ENCODE measurements at regions not wholly inside any gene's neighbourhood (a gene's known extent, or its start where the extent isn't known, plus 50 kb on each side); places are given as distances from the start of the nearest gene placed in this dataset.

DNA sequence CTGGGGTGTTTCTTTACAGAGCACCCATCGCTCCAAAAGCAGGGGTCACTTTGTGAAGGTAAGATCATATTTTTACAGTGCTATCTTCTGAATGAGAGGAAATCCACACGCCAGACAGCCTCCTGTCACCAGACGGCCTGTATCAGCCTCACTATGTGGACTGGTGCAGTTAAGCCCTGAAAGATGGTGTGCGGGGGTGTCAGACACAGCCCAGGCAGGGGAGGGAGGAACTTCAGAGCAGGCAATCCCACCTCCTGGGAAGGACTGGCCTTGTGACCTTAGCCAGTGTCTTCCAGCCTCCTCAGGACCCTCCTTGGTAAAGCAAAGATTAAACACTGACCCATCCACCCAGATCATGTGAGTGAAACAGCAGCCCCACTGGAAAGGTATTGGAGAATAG is 249.4 kb upstream of the CTAGE1 start:
- no peaks in the 10 kb centered on the region for H4K20me1 ChIP-seq (ENCODE audit: control insufficient read depth, insufficient read depth, low read depth, low read length)
- no peaks in the 10 kb centered on the region for H3K9me2 ChIP-seq (replicated peaks; ENCODE audit: control insufficient read depth, low read length)
- no peak overlapping the region for H3K4me3 ChIP-seq (ENCODE audit: low read length)
- no peaks in the 10 kb centered on the region for H3K27me3 ChIP-seq (ENCODE audit: control insufficient read depth, low read length)
- H3K4me1 ChIP-seq (ENCODE audit: control insufficient read depth, low read length), result no peaks in the 10 kb centered on the region
- no peak for TF ChIP-seq EZH2phosphoT487 (IDR thresholded peaks at IDR 0.05; ENCODE audit: borderline replicate concordance, low read length)
- TF ChIP-seq, protein P1, sequence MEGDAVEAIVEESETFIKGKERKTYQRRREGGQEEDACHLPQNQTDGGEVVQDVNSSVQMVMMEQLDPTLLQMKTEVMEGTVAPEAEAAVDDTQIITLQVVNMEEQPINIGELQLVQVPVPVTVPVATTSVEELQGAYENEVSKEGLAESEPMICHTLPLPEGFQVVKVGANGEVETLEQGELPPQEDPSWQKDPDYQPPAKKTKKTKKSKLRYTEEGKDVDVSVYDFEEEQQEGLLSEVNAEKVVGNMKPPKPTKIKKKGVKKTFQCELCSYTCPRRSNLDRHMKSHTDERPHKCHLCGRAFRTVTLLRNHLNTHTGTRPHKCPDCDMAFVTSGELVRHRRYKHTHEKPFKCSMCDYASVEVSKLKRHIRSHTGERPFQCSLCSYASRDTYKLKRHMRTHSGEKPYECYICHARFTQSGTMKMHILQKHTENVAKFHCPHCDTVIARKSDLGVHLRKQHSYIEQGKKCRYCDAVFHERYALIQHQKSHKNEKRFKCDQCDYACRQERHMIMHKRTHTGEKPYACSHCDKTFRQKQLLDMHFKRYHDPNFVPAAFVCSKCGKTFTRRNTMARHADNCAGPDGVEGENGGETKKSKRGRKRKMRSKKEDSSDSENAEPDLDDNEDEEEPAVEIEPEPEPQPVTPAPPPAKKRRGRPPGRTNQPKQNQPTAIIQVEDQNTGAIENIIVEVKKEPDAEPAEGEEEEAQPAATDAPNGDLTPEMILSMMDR (IDR thresholded peaks at IDR 0.05; ENCODE audit: low read depth, low read length, poor library complexity, severe bottlenecking), result no peak
- H3K36me3 ChIP-seq (ENCODE audit: control insufficient read depth, low read length), result no peaks in the 10 kb centered on the region
- H3K27ac ChIP-seq (ENCODE audit: low read depth, low read length), result no peak overlapping the region
- no peaks in the 10 kb centered on the region for H3F3A ChIP-seq (ENCODE audit: control insufficient read depth, insufficient read depth)
- 0 out of 2 replicates have a peak, but pooled peaks cover 4% of the 10 kb centered on the region for H3K9me3 ChIP-seq (ENCODE audit: control insufficient read depth, insufficient read depth, low read length)
- no peak overlapping the region for H3K4me2 ChIP-seq (ENCODE audit: low read length)
- H3K79me2 ChIP-seq (ENCODE audit: control insufficient read depth, low read length), result no peaks in the 10 kb centered on the region

DNA sequence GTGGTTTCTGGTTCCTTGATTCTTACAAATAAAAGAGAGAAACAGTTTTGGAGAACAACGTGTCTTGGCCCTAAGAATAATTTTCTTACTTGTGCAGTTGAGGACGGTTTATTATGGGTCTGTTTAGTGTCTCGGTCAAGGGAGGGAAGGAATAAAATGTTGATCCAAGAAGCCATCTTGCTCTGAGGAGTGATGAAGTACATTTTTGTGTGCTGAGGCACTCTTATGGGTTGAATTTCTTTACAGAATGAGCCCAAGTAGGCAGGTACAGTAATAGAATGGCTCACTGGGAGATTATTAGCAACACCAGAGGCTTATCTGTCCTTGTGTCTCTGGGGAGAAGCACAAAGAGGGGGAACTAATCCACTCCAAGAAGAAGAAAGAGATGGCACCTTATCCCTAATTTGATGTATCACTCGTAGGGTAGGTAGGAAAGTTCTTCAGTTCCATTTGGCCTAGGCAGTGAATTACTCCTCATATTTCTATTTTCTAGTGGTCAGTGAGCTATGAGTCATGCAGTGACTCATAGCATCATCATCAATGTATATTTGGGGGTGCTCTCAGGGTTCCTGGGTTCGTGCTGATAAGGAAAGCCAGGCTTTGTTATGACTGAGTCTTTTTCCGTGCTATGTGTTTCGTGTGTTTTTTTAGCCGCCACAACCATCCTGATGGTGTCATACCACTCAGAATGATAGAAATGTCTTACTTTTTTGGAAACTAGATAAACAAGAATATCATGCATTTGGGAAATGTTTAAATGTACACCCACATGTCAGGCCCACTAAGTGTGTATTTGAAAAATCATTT is 250.1 kb upstream of the CTAGE1 start:
- H3K9me3 ChIP-seq (ENCODE audit: control insufficient read depth, insufficient read depth, low read length), result 0 out of 2 replicates have a peak, but pooled peaks cover 4% of the 10 kb centered on the region
- no peak overlapping the region for H3K27ac ChIP-seq (ENCODE audit: low read depth, low read length)
- H3K27me3 ChIP-seq (ENCODE audit: control insufficient read depth, low read length), result no peaks in the 10 kb centered on the region
- no peaks in the 10 kb centered on the region for H3K79me2 ChIP-seq (ENCODE audit: control insufficient read depth, low read length)
- no peak overlapping the region for H3K4me2 ChIP-seq (ENCODE audit: low read length)
- no peaks in the 10 kb centered on the region for H3K9me2 ChIP-seq (replicated peaks; ENCODE audit: control insufficient read depth, low read length)
- TF ChIP-seq EZH2phosphoT487 (IDR thresholded peaks at IDR 0.05; ENCODE audit: borderline replicate concordance, low read length), result no peak
- TF ChIP-seq, protein P1 (IDR thresholded peaks at IDR 0.05; ENCODE audit: low read depth, low read length, poor library complexity, severe bottlenecking), result no peak
- no peaks in the 10 kb centered on the region for H3K36me3 ChIP-seq (ENCODE audit: control insufficient read depth, low read length)
- H3F3A ChIP-seq (ENCODE audit: control insufficient read depth, insufficient read depth), result no peaks in the 10 kb centered on the region
- no peaks in the 10 kb centered on the region for H4K20me1 ChIP-seq (ENCODE audit: control insufficient read depth, insufficient read depth, low read depth, low read length)
- no peaks in the 10 kb centered on the region for H3K4me1 ChIP-seq (ENCODE audit: control insufficient read depth, low read length)
- H3K4me3 ChIP-seq (ENCODE audit: low read length), result no peak overlapping the region

DNA sequence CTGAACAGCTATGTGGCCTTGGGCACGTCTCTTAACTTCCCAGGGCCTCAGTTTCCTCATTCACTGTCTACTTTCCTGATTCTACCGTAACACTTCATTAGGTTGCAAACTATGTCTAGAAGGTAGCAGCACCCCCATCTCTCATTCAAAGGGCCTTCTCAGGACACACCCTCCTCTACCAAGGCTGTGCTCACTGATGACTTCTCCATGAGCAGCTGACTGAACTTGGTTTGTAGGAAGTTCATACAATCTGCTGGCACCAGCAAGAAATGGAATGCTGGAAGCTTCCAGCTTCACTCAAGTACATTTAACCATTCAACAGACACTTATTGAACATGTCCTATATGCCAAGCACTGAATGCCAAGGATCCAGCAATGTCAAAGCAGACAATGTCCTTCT is 250.8 kb upstream of the CTAGE1 start:
- Histone ChIP-seq H3K27ac (ENCODE audit: low read depth, low read length) (no peak overlapping the region), H3K4me3 (ENCODE audit: low read length) (no peak overlapping the region), H3K9me3 (ENCODE audit: control insufficient read depth, insufficient read depth, low read length) (0 out of 2 replicates have a peak, but pooled peaks cover 4% of the 10 kb centered on the region), H3K27me3 (ENCODE audit: control insufficient read depth, low read length) (no peaks in the 10 kb centered on the region), H3K36me3 (ENCODE audit: control insufficient read depth, low read length) (no peaks in the 10 kb centered on the region), H3K79me2 (ENCODE audit: control insufficient read depth, low read length) (no peaks in the 10 kb centered on the region), H3K4me2 (ENCODE audit: low read length) (no peak overlapping the region), H3F3A (ENCODE audit: control insufficient read depth, insufficient read depth) (no peaks in the 10 kb centered on the region), H3K4me1 (ENCODE audit: control insufficient read depth, low read length) (no peaks in the 10 kb centered on the region), H4K20me1 (ENCODE audit: control insufficient read depth, insufficient read depth, low read depth, low read length) (no peaks in the 10 kb centered on the region), H3K9me2 (replicated peaks; ENCODE audit: control insufficient read depth, low read length) (no peaks in the 10 kb centered on the region)
- TF ChIP-seq, protein P1 (IDR thresholded peaks at IDR 0.05; ENCODE audit: low read depth, low read length, poor library complexity, severe bottlenecking), result no peak
- TF ChIP-seq EZH2phosphoT487 (IDR thresholded peaks at IDR 0.05; ENCODE audit: borderline replicate concordance, low read length), result no peak

Measured in DOHH2 (cell line).